IgD-negative memory B cell (primary cell): ENCODE measurements at regions not wholly inside any gene's neighbourhood (a gene's known extent, or its start where the extent isn't known, plus 50 kb on each side); places are given as distances from the start of the nearest gene placed in this dataset.

Source experiments
- H3K27ac Mint-ChIP-seq, 3 donors: one replicate each; pipeline ENCODE4 v1.8.0; 2020 to 2022; ENCODE audit warnings: mild to moderate bottlenecking in 3 of 3, mixed read lengths in 3 of 3, moderate library complexity in 1 of 3
- H3K27me3 Mint-ChIP-seq: one replicate; pipeline ENCODE4 v1.8.0; 2021; ENCODE audit warnings: mixed read lengths
- H3K36me3 Mint-ChIP-seq: one replicate; pipeline ENCODE4 v1.8.0; 2020; ENCODE audit warnings: mild to moderate bottlenecking, mixed read lengths
- H3K4me1 Mint-ChIP-seq, 3 donors: one replicate each; pipeline ENCODE4 v1.8.0; 2020 to 2022; ENCODE audit warnings: mixed read lengths in 3 of 3, mild to moderate bottlenecking in 1 of 3
- H3K4me3 Mint-ChIP-seq, 4 donors: one replicate each; pipeline ENCODE4 v1.8.0; 2020 to 2022; ENCODE audit warnings: mild to moderate bottlenecking in 4 of 4, mixed read lengths in 4 of 4, moderate library complexity in 3 of 4
- H3K9me3 Mint-ChIP-seq, 3 donors: one replicate each; pipeline ENCODE4 v1.8.0; 2020 to 2021; ENCODE audit warnings: mixed read lengths in 3 of 3, mild to moderate bottlenecking in 1 of 3

GRCh38 chr7:21276471-21277035, 151.3 kb upstream of the SP4 start:
- Mint-ChIP-seq H3K4me3 (no peak overlapping the region), H3K4me1 (peaks cover 0 to 3% (median 0%) of the 10 kb centered on the region in 3 donors), H3K27me3 (no peaks in the 10 kb centered on the region), H3K9me3 (no peaks in the 10 kb centered on the region), H3K36me3 (no peaks in the 10 kb centered on the region), H3K27ac (no peak overlapping the region)

- Mint-ChIP-seq H3K4me1 (peaks cover 0 to 4% (median 2%) of the 10 kb centered on the region in 3 donors), H3K36me3 (no peaks in the 10 kb centered on the region), H3K27ac (no peak overlapping the region), H3K4me3 (no peak overlapping the region), H3K9me3 (no peaks in the 10 kb centered on the region), H3K27me3 (no peaks in the 10 kb centered on the region)
These were observed 148.9 kb upstream of the SP4 start for GRCh38 chr7:21278944-21279343.

DNA sequence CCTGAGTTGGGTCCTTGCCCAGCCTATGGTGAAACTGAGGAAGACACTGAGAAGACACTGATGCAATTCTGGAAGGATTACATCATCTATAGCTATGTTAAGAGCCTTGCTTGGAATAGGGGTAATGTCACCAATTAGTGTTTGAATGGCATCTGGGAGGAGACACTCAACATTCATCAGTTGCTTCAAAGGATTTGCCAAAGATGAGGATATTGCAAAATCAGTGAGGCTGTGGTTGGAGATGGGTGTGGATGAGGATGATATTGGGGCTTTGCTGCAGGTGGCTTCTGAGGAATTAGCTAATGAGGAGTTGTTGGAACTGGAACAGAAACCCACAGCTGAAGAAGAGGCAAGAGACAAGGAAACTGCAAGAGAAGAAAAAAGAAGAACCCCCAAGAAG, 146.7 kb upstream of the SP4 start:
- H3K4me1 Mint-ChIP-seq = peaks cover 0 to 4% (median 2%) of the 10 kb centered on the region in 3 donors
- H3K4me3 Mint-ChIP-seq = no peak overlapping the region
- H3K27me3 Mint-ChIP-seq = no peaks in the 10 kb centered on the region
- H3K9me3 Mint-ChIP-seq = no peaks in the 10 kb centered on the region
- H3K27ac Mint-ChIP-seq = no peak overlapping the region
- no peaks in the 10 kb centered on the region for H3K36me3 Mint-ChIP-seq

DNA sequence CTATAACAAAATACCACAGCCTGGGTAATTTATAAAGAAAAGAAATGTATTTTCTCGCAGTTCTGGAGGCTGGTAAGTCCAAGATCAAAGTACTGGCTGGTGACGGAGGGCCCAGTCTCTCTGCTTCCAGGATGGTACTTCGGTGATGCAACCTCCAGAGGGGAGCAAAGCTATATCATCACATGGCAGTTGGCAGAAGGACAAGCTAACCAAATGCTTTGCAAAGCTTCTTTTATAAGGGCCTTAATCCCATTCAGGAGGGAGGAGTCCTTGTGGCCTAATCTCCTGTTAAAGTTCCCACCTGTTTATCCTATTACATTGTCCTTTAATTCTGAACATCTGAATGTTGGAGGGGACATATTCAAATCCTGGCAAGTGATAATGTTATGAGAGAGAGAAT, 134.1 kb upstream of the SP4 start:
- Mint-ChIP-seq H3K4me3 (no peak overlapping the region), H3K9me3 (peaks cover 0 to 2% (median 0%) of the 10 kb centered on the region in 3 donors), H3K4me1 (peaks cover 0 to 2% (median 0%) of the 10 kb centered on the region in 3 donors), H3K27me3 (no peaks in the 10 kb centered on the region), H3K36me3 (no peaks in the 10 kb centered on the region), H3K27ac (no peak overlapping the region)

GRCh38 chr7:21299766-21300165, 128.1 kb upstream of the SP4 start:
- H3K27ac Mint-ChIP-seq = no peak overlapping the region
- no peak overlapping the region for H3K4me3 Mint-ChIP-seq
- H3K9me3 Mint-ChIP-seq = peaks cover 0 to 2% (median 0%) of the 10 kb centered on the region in 3 donors
- H3K27me3 Mint-ChIP-seq = no peaks in the 10 kb centered on the region
- H3K36me3 Mint-ChIP-seq = no peaks in the 10 kb centered on the region
- H3K4me1 Mint-ChIP-seq = peaks cover 0 to 1% (median 1%) of the 10 kb centered on the region in 3 donors

DNA sequence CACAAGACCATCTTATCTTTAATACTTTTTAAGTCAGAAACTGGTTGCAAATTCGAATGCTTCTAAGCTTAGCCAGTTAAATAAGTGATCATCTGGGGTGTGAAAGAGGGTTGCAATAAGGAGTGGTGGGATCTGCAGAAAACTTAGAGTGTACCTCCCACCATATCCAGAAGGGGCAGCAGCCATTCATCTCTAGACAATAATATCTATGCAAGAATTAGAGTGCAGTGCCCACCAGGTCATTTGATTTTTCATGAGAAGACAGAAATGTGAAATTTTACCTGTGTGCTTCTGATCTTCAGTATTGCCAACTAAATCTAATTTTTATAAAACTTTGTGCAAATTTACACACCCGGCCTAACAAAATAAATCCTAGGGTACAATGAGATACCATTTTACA, 127.2 kb upstream of the SP4 start:
- H3K4me1 Mint-ChIP-seq = peaks cover 0 to 10% (median 6%) of the 10 kb centered on the region in 3 donors
- H3K4me3 Mint-ChIP-seq = no peak overlapping the region
- peaks cover 0 to 2% (median 0%) of the 10 kb centered on the region in 3 donors for H3K9me3 Mint-ChIP-seq
- no peak overlapping the region for H3K27ac Mint-ChIP-seq
- no peaks in the 10 kb centered on the region for H3K27me3 Mint-ChIP-seq
- H3K36me3 Mint-ChIP-seq = no peaks in the 10 kb centered on the region

DNA sequence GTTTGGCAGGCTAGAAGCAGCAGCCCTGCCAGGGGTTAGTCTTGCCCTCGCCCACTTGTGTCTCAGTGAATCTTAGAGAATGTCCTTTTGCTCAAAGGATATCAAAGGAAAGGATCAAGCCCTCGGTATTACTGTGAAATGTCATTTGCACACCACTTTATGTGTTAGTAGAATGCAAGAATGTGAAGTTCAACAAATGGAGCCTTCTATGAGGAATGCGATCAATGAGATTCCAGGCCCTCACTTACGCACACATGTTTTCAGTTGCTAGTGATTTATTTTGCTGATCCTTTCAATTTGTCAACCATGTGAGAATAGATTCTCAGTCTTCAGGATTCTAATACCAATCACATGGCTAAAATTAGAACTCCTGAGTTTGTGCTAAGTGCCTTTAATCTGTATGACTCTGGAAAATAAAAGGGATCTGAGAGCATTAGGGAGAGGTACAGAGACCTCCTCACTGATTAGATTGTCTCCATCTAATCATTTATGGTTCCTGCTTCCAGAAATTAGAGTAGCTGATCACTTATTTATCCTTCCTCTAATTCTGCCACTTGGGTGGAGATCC, 123.0 kb upstream of the SP4 start:
- H3K36me3 Mint-ChIP-seq = peaks cover 3% of the 10 kb centered on the region
- H3K4me1 Mint-ChIP-seq = peaks cover 0 to 11% (median 10%) of the 10 kb centered on the region in 3 donors
- no peaks in the 10 kb centered on the region for H3K27me3 Mint-ChIP-seq
- no peak overlapping the region for H3K27ac Mint-ChIP-seq
- no peak overlapping the region for H3K4me3 Mint-ChIP-seq
- peaks cover 3 to 8% (median 7%) of the 10 kb centered on the region in 3 donors for H3K9me3 Mint-ChIP-seq

- peaks cover 3% of the 10 kb centered on the region for H3K36me3 Mint-ChIP-seq
- no peak overlapping the region for H3K27ac Mint-ChIP-seq
- no peaks in the 10 kb centered on the region for H3K27me3 Mint-ChIP-seq
- H3K4me3 Mint-ChIP-seq = no peak overlapping the region
- H3K9me3 Mint-ChIP-seq = peaks cover 3 to 8% (median 7%) of the 10 kb centered on the region in 3 donors
- peaks cover 0 to 11% (median 10%) of the 10 kb centered on the region in 3 donors for H3K4me1 Mint-ChIP-seq
These were observed 122.2 kb upstream of the SP4 start for GRCh38 chr7:21305455-21306235.

DNA sequence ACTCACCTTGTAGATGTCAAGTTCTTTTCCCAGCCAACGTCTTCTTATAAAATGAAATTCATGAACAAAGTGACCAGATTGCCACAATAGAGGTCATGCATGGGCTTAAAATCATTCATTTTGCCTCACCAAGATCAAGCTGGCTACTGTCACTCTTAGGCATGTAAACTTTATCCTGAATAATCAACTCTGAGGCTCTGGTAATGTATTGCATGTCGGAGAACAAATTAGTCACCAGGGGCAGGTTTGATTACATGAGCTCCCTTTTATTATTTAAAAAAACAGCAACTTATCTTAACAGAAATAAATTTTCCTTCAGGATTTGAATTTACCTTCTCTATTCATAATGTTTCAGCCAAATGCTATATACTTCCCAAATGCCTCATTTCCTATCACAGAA, 112.9 kb upstream of the SP4 start:
- Mint-ChIP-seq H3K27me3 (no peaks in the 10 kb centered on the region), H3K27ac (no peak overlapping the region), H3K4me1 (peaks cover 0 to 4% (median 0%) of the 10 kb centered on the region in 3 donors), H3K36me3 (peaks cover 2% of the 10 kb centered on the region), H3K9me3 (peaks cover 0 to 15% (median 9%) of the 10 kb centered on the region in 3 donors), H3K4me3 (no peak overlapping the region)

DNA sequence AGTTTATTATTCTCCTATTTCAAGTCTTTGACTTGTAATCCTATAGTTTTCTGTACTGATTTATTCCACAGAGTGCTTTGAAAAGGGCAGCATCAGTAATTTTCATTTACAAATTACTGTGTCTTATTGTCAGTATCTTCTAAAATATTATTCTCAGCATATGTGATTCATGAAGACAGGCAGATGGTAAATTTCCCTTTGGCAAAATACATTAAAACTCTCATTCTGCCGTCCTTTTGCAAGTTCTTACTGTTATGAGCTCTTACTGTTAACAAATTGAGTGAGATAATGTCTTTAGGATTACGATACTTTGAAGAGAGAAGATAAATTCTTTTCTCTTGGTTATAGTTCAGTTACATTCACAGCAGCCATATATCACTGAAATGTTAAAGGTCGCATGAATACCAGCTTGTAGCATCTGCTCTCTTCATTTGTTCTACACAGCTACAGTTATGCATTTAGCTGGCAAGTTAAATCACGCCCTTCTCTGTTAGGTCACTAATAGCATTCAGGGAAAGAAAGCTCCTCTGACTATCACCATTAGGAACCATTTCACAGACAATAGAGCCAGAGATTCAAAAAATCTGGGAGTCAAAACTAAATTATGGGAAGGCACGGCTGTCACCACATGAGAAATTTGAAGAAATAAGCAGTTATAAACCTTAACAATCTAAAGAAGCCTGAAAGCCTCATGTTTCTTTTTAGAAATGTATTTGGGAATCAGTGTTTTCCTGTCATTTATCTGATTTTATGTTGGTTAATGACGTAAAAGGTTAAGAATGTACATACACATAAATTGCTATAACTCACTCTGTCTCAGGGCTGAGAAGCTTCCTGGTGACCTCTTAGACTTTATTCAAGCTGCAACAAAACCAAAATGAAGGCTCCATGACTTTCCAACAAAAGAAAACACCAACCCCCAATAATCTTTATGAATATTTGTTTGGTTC, 109.6 kb upstream of the SP4 start:
- Mint-ChIP-seq H3K4me1 (peaks cover 0 to 4% (median 0%) of the 10 kb centered on the region in 3 donors), H3K27ac (peak overlapping the region in 1 of 3 donors; percentile 66), H3K36me3 (no peaks in the 10 kb centered on the region), H3K27me3 (no peaks in the 10 kb centered on the region), H3K4me3 (no peak overlapping the region), H3K9me3 (no peaks in the 10 kb centered on the region)

- Mint-ChIP-seq H3K36me3 (no peaks in the 10 kb centered on the region), H3K4me1 (peaks cover 0 to 4% (median 0%) of the 10 kb centered on the region in 3 donors), H3K9me3 (no peaks in the 10 kb centered on the region), H3K4me3 (no peak overlapping the region), H3K27me3 (no peaks in the 10 kb centered on the region), H3K27ac (no peak overlapping the region)
These were observed 109.0 kb upstream of the SP4 start for GRCh38 chr7:21318916-21319270.

GRCh38 chr7:21326241-21326640, 101.6 kb upstream of the SP4 start:
- H3K9me3 Mint-ChIP-seq = peaks cover 4 to 5% (median 4%) of the 10 kb centered on the region in 3 donors
- H3K36me3 Mint-ChIP-seq = no peaks in the 10 kb centered on the region
- H3K27me3 Mint-ChIP-seq = no peaks in the 10 kb centered on the region
- no peak overlapping the region for H3K4me3 Mint-ChIP-seq
- H3K4me1 Mint-ChIP-seq = no peaks in the 10 kb centered on the region
- no peak overlapping the region for H3K27ac Mint-ChIP-seq

GRCh38 chr7:21326921-21327320, 101.0 kb upstream of the SP4 start:
- no peak overlapping the region for H3K27ac Mint-ChIP-seq
- no peaks in the 10 kb centered on the region for H3K36me3 Mint-ChIP-seq
- no peaks in the 10 kb centered on the region for H3K27me3 Mint-ChIP-seq
- H3K4me3 Mint-ChIP-seq = no peak overlapping the region
- no peaks in the 10 kb centered on the region for H3K4me1 Mint-ChIP-seq
- peaks cover 4 to 5% (median 4%) of the 10 kb centered on the region in 3 donors for H3K9me3 Mint-ChIP-seq

DNA sequence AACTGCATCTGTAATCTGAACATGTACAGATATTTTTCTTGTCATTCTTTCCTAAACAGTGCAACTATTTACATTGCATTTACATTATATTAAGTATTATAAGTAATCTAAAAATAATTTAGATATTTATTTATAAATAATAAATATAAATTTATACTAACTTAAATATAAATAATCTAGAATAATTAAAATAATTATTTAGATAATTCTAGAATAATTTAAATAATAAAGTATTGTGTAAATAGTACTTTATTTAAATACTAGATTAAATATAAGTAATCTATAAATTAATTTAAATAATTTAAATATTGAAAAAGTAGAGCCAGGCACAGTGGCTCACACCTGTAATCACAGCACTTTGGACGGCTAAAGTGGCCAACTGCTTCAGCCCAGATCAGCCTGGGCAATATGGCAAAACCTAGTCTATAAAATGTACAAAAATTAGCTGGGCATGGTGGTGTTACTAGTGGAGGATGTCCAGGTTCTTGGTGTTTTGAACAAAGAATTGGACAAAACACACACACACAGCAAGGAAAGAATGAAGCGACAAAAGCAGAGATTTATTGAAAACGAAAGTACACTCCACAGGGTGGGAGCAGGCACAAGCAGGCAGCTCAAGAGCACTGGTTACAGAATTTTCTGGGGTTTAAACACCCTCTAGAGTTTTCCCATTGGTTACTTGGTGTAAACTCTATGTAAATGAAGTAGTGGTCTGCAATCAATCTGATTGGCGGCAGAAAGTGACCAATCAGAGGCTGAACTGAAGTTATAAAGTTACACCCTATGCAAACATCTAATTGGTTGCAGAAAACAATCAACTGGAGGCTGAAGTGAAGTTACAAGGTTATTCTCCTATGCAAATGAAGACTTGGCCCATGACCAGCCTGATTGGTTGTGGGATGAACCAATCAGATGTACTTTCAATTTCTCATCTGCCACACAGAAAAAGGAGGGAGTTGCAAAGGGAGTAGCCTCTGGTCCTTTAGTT, 100.2 kb upstream of the SP4 start:
- no peak overlapping the region for H3K4me3 Mint-ChIP-seq
- H3K4me1 Mint-ChIP-seq = no peaks in the 10 kb centered on the region
- no peaks in the 10 kb centered on the region for H3K27me3 Mint-ChIP-seq
- H3K27ac Mint-ChIP-seq = no peak overlapping the region
- no peaks in the 10 kb centered on the region for H3K36me3 Mint-ChIP-seq
- peaks cover 4 to 5% (median 4%) of the 10 kb centered on the region in 3 donors for H3K9me3 Mint-ChIP-seq
